ENCODE measurements at regions not wholly inside any gene's neighbourhood (a gene's known extent, or its start where the extent isn't known, plus 50 kb on each side); places are given as distances from the start of the nearest gene placed in this dataset.
"Not testable (repeated sequence)": the region's sequence is repeated elsewhere in the genome, so short reads cannot be mapped to it uniquely, and the experiment has no call there.

GRCh38 chr13:107788464-107789165 lies 426.7 kb downstream of the LIG4 start:
- Mint-ChIP-seq H3K27me3 (no peaks in the 10 kb centered on the region), H3K4me1 (ENCODE audit: low read depth in 2 of 2) (no peaks in the 10 kb centered on the region), H3K4me3 (no peak overlapping the region), H3K27ac (no peak overlapping the region), H3K9me3 (peaks cover 8 to 9% of the 10 kb centered on the region in 2 donors), H3K36me3 (ENCODE audit: insufficient read depth) (no peaks in the 10 kb centered on the region)
- no peak for DNase-seq
- no peak for ATAC-seq (replicated peaks)

DNA sequence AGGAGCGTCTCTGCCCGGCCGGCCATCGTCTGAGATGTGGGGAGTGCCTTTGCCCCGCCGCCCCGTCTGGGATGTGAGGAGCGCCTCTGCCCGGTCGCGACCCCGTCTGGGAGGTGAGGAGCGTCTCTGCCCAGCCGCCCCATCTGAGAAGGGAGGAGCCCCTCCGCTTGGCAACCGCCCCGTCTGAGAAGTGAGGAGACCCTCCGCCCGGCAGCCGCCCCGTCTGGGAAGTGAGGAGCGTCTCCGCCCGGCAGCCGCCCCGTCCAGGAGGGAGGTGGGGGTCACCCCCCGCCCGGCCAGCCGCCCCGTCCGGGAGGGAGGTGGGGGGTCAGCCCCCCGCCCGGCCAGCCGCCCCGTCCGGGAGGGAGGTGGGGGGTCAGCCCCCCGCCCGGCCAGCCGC lies 432.7 kb downstream of the LIG4 start:
- not testable (repeated sequence) for H3K27ac Mint-ChIP-seq; DNase-seq; H3K36me3 Mint-ChIP-seq (ENCODE audit: insufficient read depth); H3K27me3 Mint-ChIP-seq; H3K4me3 Mint-ChIP-seq; H3K9me3 Mint-ChIP-seq; ATAC-seq (replicated peaks); H3K4me1 Mint-ChIP-seq (ENCODE audit: low read depth in 2 of 2)

GRCh38 chr13:107778094-107778493 lies 437.2 kb downstream of the LIG4 start:
- no peak for ATAC-seq (replicated peaks)

GRCh38 chr13:107770541-107770940 lies 444.8 kb downstream of the LIG4 start:
- ATAC-seq (replicated peaks) (no peak), DNase-seq (no peak)
- Mint-ChIP-seq H3K27ac (no peak overlapping the region), H3K9me3 (no peaks in the 10 kb centered on the region), H3K36me3 (ENCODE audit: insufficient read depth) (no peaks in the 10 kb centered on the region), H3K4me1 (ENCODE audit: low read depth in 2 of 2) (no peaks in the 10 kb centered on the region), H3K27me3 (no peaks in the 10 kb centered on the region), H3K4me3 (no peak overlapping the region)

More at GRCh38 chr13:107778094-107778493, 437.2 kb downstream of the LIG4 start:
- Mint-ChIP-seq H3K36me3 (ENCODE audit: insufficient read depth) (no peaks in the 10 kb centered on the region), H3K27me3 (no peaks in the 10 kb centered on the region), H3K9me3 (peaks cover 0 to 3% of the 10 kb centered on the region in 2 donors), H3K4me1 (ENCODE audit: low read depth in 2 of 2) (no peaks in the 10 kb centered on the region), H3K4me3 (no peak overlapping the region), H3K27ac (no peak overlapping the region)
- no peak for DNase-seq

GRCh38 chr13:107767119-107767518 lies 448.2 kb downstream of the LIG4 start:
- H3K9me3 Mint-ChIP-seq, result peaks cover 0 to 5% of the 10 kb centered on the region in 2 donors
- H3K4me3 Mint-ChIP-seq, result no peak overlapping the region
- ATAC-seq (replicated peaks) (no peak), DNase-seq (no peak)
- H3K4me1 Mint-ChIP-seq (ENCODE audit: low read depth in 2 of 2), result no peaks in the 10 kb centered on the region
- H3K36me3 Mint-ChIP-seq (ENCODE audit: insufficient read depth), result no peaks in the 10 kb centered on the region
- H3K27ac Mint-ChIP-seq, result no peak overlapping the region
- no peaks in the 10 kb centered on the region for H3K27me3 Mint-ChIP-seq

DNA sequence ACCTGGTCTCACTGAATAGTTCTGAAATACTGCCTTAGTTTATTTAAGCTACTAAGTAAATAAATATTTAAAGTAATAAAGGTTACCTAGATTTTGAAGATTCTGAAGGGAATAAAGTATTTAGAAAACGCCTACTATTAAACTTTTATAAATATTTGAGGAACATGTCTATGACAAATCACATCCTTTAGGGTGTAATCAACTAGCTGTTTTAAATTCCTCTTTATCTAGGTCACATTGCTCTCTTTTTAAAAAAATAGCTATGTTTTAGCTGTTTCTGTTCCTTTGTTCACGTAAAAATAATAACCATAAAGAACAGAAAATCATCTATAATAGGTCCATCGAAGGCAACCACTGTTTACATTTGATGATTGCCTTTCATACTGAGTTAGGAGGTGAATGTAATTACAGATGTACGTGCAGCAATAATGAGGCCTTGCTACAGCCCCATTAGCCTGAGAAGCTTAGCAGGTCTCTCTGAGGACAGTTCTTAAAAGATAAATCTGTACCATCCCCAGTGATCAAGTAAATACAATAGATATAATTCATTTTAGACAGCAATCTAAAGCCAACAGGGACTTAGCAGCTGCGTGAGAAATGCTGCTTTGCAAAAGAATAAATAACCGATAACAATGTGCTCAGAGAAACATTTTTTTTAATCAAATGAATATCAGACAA lies 449.5 kb downstream of the LIG4 start:
- Mint-ChIP-seq H3K4me1 (ENCODE audit: low read depth in 2 of 2) (no peaks in the 10 kb centered on the region), H3K9me3 (peaks cover 1 to 6% of the 10 kb centered on the region in 2 donors), H3K27ac (no peak overlapping the region), H3K4me3 (no peak overlapping the region), H3K36me3 (ENCODE audit: insufficient read depth) (no peaks in the 10 kb centered on the region), H3K27me3 (no peaks in the 10 kb centered on the region)
- DNase-seq, result no peak
- ATAC-seq (replicated peaks), result no peak

GRCh38 chr13:107764046-107764445 lies 451.3 kb downstream of the LIG4 start:
- Mint-ChIP-seq H3K36me3 (ENCODE audit: insufficient read depth) (no peaks in the 10 kb centered on the region), H3K4me1 (ENCODE audit: low read depth in 2 of 2) (no peaks in the 10 kb centered on the region), H3K27me3 (no peaks in the 10 kb centered on the region), H3K9me3 (peaks cover 7 to 13% of the 10 kb centered on the region in 2 donors), H3K4me3 (no peak overlapping the region), H3K27ac (no peak overlapping the region)
- ATAC-seq (replicated peaks) (no peak), DNase-seq (no peak)

DNA sequence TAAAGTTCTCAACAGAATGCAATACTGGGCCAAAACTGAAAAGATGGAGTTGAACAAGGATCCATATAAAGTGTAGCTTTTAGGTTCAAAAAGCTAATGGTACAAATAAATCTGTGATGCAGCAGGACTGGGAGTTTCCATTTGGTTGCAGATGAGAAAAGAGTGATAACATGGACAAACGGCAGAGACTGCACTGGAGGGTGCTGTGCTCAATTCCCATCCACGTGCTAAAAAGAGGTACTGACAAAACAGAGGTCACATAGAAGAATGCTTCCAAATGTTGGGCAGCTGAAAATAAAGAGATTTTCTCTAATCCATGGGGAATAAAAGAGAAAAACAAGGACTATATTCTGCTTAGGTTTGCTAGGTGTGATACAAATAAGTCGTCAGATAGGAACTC lies 461.6 kb downstream of the LIG4 start:
- no peaks in the 10 kb centered on the region for H3K4me1 Mint-ChIP-seq (ENCODE audit: low read depth in 2 of 2)
- no peak overlapping the region for H3K27ac Mint-ChIP-seq
- H3K36me3 Mint-ChIP-seq (ENCODE audit: insufficient read depth), result no peaks in the 10 kb centered on the region
- no peaks in the 10 kb centered on the region for H3K27me3 Mint-ChIP-seq
- no peak for ATAC-seq (replicated peaks)
- peaks cover 7 to 8% of the 10 kb centered on the region in 2 donors for H3K9me3 Mint-ChIP-seq
- H3K4me3 Mint-ChIP-seq, result no peak overlapping the region
- DNase-seq, result no peak

- Mint-ChIP-seq H3K4me3 (no peak overlapping the region), H3K27ac (no peak overlapping the region), H3K27me3 (no peaks in the 10 kb centered on the region), H3K9me3 (peaks cover 7 to 8% of the 10 kb centered on the region in 2 donors), H3K36me3 (ENCODE audit: insufficient read depth) (no peaks in the 10 kb centered on the region), H3K4me1 (ENCODE audit: low read depth in 2 of 2) (no peaks in the 10 kb centered on the region)
- DNase-seq, result no peak
- no peak for ATAC-seq (replicated peaks)
These were observed 462.0 kb downstream of the LIG4 start for GRCh38 chr13:107753291-107753690.

DNA sequence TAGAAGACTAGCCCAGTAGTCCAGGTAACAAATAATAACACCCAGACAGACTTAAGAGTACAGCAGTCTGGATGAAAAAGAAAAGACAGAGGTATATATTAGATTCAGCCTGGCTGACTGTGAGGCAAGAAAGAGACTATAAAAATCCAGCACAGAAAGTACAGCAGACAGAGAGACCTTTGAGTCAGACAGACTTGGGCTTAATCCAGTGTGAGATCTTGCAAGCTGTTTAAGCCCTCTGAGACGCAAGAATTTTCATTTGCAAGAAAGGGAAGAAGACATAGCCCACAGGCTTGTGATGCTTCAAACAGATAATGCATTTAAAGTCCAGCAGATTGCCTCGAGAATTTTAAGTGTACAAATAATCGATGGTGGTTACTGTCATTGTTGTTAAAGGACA lies 471.4 kb downstream of the LIG4 start:
- no peak for DNase-seq
- Mint-ChIP-seq H3K4me1 (ENCODE audit: low read depth in 2 of 2) (no peaks in the 10 kb centered on the region), H3K4me3 (no peak overlapping the region), H3K36me3 (ENCODE audit: insufficient read depth) (no peaks in the 10 kb centered on the region), H3K27ac (no peak overlapping the region), H3K9me3 (peaks cover 7 to 9% of the 10 kb centered on the region in 2 donors), H3K27me3 (no peaks in the 10 kb centered on the region)
- ATAC-seq (replicated peaks), result no peak

GRCh38 chr13:107743526-107743925 lies 471.8 kb downstream of the LIG4 start:
- ATAC-seq (replicated peaks) (no peak), DNase-seq (no peak)
- Mint-ChIP-seq H3K27me3 (no peaks in the 10 kb centered on the region), H3K4me1 (ENCODE audit: low read depth in 2 of 2) (no peaks in the 10 kb centered on the region), H3K4me3 (no peak overlapping the region), H3K9me3 (peaks cover 7 to 9% of the 10 kb centered on the region in 2 donors), H3K27ac (no peak overlapping the region), H3K36me3 (ENCODE audit: insufficient read depth) (no peaks in the 10 kb centered on the region)

GRCh38 chr13:107743100-107743499 lies 472.2 kb downstream of the LIG4 start:
- no peaks in the 10 kb centered on the region for H3K36me3 Mint-ChIP-seq (ENCODE audit: insufficient read depth)

DNA sequence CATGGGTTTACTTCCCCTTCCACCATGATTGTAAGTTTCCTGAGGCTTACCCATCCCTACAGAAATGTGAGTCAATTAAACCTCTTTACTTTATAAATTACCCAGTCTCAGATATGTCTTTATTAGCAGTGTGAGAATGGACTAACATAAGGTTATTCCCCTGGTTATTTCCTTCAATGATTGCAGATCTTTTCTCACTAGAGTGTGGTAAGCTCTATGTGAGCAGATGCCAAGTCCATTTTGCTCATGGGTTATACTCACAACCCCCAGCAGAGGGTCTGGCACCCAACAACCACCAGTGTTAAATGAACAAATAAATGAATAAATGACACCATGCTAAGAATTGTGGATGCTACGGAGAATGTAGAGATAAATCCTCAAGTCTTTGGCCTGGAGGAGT lies 472.8 kb downstream of the LIG4 start:
- DNase-seq (no peak), ATAC-seq (replicated peaks) (no peak)
- H3K9me3 Mint-ChIP-seq, result peaks cover 9% of the 10 kb centered on the region in 2 donors
- H3K27me3 Mint-ChIP-seq, result no peaks in the 10 kb centered on the region
- H3K27ac Mint-ChIP-seq, result no peak overlapping the region
- no peaks in the 10 kb centered on the region for H3K36me3 Mint-ChIP-seq (ENCODE audit: insufficient read depth)
- no peak overlapping the region for H3K4me3 Mint-ChIP-seq
- H3K4me1 Mint-ChIP-seq (ENCODE audit: low read depth in 2 of 2), result no peaks in the 10 kb centered on the region

More at GRCh38 chr13:107743100-107743499, 472.2 kb downstream of the LIG4 start:
- Mint-ChIP-seq H3K4me3 (no peak overlapping the region), H3K27me3 (no peaks in the 10 kb centered on the region), H3K27ac (no peak overlapping the region), H3K4me1 (ENCODE audit: low read depth in 2 of 2) (no peaks in the 10 kb centered on the region), H3K9me3 (peaks cover 9% of the 10 kb centered on the region in 2 donors)
- DNase-seq (no peak), ATAC-seq (replicated peaks) (no peak)

DNA sequence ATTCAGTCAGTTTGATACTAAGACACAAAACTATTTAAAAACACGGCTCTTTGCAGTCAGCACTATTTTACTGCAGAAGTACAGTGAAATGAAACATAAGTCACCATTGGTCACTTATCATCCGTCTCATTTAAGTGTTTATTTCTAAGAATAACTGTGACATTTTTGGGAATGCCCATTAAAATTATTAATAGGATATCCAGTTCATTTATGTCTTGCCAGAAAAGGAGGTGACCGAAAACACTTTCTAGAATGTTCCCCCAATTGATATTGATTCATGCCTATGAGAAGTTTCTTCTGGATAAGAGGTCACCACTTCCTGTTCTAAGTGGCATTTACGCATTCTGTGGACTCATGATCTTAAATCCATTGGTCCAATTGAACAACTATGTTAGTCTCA lies 477.3 kb downstream of the LIG4 start:
- Mint-ChIP-seq H3K4me1 (ENCODE audit: low read depth in 2 of 2) (no peaks in the 10 kb centered on the region), H3K9me3 (peaks cover 0 to 5% of the 10 kb centered on the region in 2 donors), H3K27ac (no peak overlapping the region), H3K27me3 (no peaks in the 10 kb centered on the region), H3K36me3 (ENCODE audit: insufficient read depth) (no peaks in the 10 kb centered on the region), H3K4me3 (no peak overlapping the region)
- ATAC-seq (replicated peaks), result no peak
- DNase-seq, result no peak

All from effector memory CD8-positive, alpha-beta T cell (primary cell).